ENCODE measurements at regions not wholly inside any gene's neighbourhood (a gene's known extent, or its start where the extent isn't known, plus 50 kb on each side); places are given as distances from the start of the nearest gene placed in this dataset.
"Not testable (repeated sequence)": the region's sequence is repeated elsewhere in the genome, so short reads cannot be mapped to it uniquely, and the experiment has no call there.

- TF ChIP-seq E2F4 (CRISPR knock-in tag; IDR thresholded peaks at IDR 0.05; ENCODE audit: borderline replicate concordance, low read depth); CTCF (IDR thresholded peaks at IDR 0.05); RELA (CRISPR knock-in tag; IDR thresholded peaks at IDR 0.05; ENCODE audit: borderline replicate concordance); NR3C1 (CRISPR knock-in tag; conservative IDR thresholded peaks at IDR 0.05; ENCODE audit: low read depth); NR2C2 (CRISPR knock-in tag; IDR thresholded peaks at IDR 0.05); TEAD1 (CRISPR knock-in tag; IDR thresholded peaks at IDR 0.05); ESRRA (CRISPR knock-in tag; IDR thresholded peaks at IDR 0.05; ENCODE audit: borderline replicate concordance); ZBTB21 (CRISPR knock-in tag; IDR thresholded peaks at IDR 0.05; ENCODE audit: borderline replicate concordance); ELF4 (CRISPR knock-in tag; IDR thresholded peaks at IDR 0.05; ENCODE audit: low read depth); SMAD3 (CRISPR knock-in tag; IDR thresholded peaks at IDR 0.05; ENCODE audit: borderline replicate concordance): not testable (repeated sequence)
- TF ChIP-seq, protein P1, sequence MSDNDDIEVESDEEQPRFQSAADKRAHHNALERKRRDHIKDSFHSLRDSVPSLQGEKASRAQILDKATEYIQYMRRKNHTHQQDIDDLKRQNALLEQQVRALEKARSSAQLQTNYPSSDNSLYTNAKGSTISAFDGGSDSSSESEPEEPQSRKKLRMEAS (CRISPR knock-in tag; IDR thresholded peaks at IDR 0.05) = not testable (repeated sequence)
- TF ChIP-seq, protein P2, sequence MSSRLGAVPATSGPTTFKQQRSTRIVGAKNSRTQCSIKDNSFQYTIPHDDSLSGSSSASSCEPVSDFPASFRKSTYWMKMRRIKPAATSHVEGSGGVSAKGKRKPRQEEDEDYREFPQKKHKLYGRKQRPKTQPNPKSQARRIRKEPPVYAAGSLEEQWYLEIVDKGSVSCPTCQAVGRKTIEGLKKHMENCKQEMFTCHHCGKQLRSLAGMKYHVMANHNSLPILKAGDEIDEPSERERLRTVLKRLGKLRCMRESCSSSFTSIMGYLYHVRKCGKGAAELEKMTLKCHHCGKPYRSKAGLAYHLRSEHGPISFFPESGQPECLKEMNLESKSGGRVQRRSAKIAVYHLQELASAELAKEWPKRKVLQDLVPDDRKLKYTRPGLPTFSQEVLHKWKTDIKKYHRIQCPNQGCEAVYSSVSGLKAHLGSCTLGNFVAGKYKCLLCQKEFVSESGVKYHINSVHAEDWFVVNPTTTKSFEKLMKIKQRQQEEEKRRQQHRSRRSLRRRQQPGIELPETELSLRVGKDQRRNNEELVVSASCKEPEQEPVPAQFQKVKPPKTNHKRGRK (CRISPR knock-in tag; IDR thresholded peaks at IDR 0.05; ENCODE audit: borderline replicate concordance) = not testable (repeated sequence)
These were observed 98.8 kb upstream of the PDHA1 start for GRCh38 chrX:19244921-19245320.
